ENCODE measurements at regions not wholly inside any gene's neighbourhood (a gene's known extent, or its start where the extent isn't known, plus 50 kb on each side); places are given as distances from the start of the nearest gene placed in this dataset.

DNA sequence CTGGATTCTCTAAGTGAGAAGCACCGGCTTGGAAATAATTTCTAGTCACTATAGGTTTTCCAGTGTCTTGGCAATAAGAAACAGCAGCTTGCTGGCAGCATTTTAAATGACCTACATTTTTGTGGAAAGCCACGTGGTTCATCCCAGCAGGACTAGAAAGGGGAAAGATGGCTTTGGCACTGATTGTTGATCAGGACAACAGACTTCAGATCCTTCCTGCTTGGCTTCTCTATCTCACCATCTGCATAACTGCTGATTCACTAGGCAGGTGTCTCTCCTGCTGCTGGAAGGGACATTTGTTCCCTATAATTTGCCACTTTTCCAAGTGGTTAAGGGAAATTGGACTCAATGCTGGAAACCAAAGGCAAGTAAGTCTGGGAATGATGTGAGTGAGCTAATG, 131.0 kb downstream of the TTC8 start:
- WGBS, 3 donors: 10 to 24% (median 17%) methylated on average over 2 of the region's 2 CpGs
- TF ChIP-seq, protein P1, sequence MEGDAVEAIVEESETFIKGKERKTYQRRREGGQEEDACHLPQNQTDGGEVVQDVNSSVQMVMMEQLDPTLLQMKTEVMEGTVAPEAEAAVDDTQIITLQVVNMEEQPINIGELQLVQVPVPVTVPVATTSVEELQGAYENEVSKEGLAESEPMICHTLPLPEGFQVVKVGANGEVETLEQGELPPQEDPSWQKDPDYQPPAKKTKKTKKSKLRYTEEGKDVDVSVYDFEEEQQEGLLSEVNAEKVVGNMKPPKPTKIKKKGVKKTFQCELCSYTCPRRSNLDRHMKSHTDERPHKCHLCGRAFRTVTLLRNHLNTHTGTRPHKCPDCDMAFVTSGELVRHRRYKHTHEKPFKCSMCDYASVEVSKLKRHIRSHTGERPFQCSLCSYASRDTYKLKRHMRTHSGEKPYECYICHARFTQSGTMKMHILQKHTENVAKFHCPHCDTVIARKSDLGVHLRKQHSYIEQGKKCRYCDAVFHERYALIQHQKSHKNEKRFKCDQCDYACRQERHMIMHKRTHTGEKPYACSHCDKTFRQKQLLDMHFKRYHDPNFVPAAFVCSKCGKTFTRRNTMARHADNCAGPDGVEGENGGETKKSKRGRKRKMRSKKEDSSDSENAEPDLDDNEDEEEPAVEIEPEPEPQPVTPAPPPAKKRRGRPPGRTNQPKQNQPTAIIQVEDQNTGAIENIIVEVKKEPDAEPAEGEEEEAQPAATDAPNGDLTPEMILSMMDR (IDR thresholded peaks at IDR 0.05): no peak
- TF ChIP-seq POLR2A (IDR thresholded peaks at IDR 0.05): no peak
- no peak for TF ChIP-seq EP300 (IDR thresholded peaks at IDR 0.05)
- H3K4me3 ChIP-seq: no peak overlapping the region
- no peaks in the 10 kb centered on the region for H3K36me3 ChIP-seq
- no peaks in the 10 kb centered on the region for H3K27me3 ChIP-seq
- H3K9me3 ChIP-seq: no peaks in the 10 kb centered on the region
- H3K4me1 ChIP-seq (ENCODE audit: insufficient read depth): peaks cover 4% of the 10 kb centered on the region
- no peak for DNase-seq
- no peak overlapping the region for H3K27ac ChIP-seq
- intact Hi-C loops (cut with DNase I): no loop called here

DNA sequence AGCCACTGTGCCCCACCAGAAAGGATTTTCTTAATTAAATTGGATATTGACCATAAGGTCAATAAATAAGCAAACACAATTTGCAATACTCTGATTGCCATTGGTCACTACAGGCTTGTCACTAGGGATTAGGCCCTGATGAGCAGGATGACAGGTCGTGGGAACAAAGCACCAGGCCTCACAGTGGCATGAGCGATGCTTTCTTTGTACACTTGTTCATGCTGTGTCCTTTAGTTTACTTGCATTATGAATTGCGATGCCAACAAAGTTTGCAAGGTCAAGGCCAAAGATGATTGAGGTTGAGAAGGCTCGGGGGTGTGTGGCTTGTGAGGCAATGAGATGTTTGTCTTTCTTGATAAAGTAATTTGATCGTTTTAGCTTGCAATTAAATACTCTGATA, 136.0 kb downstream of the TTC8 start:
- Histone ChIP-seq H3K27ac (no peak overlapping the region), H3K27me3 (no peaks in the 10 kb centered on the region), H3K4me3 (no peak overlapping the region), H3K9me3 (no peaks in the 10 kb centered on the region), H3K4me1 (ENCODE audit: insufficient read depth) (peaks cover 3% of the 10 kb centered on the region), H3K36me3 (no peaks in the 10 kb centered on the region)
- TF ChIP-seq, protein P1 (IDR thresholded peaks at IDR 0.05): no peak
- TF ChIP-seq POLR2A (IDR thresholded peaks at IDR 0.05) (no peak), EP300 (IDR thresholded peaks at IDR 0.05) (no peak)
- intact Hi-C loops (cut with DNase I): no loop called here
- WGBS, 3 donors: 65 to 72% (median 68%) methylated on average over 5 of the region's 5 CpGs
- no peak for DNase-seq

DNA sequence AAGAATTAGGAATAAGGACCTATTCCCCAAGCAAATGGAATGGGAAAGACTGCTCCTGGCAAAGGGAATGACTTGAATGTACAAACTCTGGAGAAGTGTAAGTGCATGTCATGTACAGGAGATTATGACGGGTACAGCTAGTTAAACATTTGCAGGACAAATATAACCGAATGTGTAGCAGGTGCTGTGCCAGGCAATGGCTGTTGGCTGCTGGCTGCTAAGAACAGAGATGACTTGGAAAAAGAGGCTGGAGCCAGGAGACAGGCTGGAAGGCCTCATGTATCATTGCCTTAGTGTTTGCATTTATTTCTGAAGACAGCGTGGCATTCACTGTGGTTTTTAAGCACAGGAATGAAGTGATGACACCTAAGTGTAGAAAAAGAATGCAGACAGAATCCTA, 136.8 kb downstream of the TTC8 start:
- intact Hi-C loops (cut with DNase I): no loop called here
- 89 to 91% (median 91%) methylated on average over 3 of the region's 3 CpGs for WGBS, 3 donors
- H3K4me1 ChIP-seq (ENCODE audit: insufficient read depth): no peaks in the 10 kb centered on the region

DNA sequence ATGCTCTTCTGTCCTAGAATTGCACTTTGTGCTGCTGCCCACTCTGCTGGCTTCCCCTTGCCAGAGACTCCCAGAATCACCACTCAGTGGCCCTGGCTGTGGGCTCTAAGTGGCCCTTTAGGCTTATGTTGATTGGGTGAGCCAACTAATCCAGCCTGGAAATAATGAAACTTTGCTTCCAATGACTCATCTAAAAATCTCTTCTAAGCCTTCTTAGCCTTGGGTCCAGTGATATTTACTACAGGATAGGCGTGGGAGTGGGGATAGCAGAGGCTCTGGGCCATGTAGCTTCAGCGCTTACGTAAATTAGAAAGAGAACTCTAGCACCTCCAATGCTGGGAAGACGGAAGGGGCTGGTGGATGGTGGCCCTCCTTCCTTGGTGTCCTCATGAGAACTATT, 137.9 kb downstream of the TTC8 start:
- 44 to 61% (median 50%) methylated on average over 4 of the region's 4 CpGs for WGBS, 3 donors
- Histone ChIP-seq H3K27me3 (no peaks in the 10 kb centered on the region), H3K9me3 (no peaks in the 10 kb centered on the region), H3K27ac (no peak overlapping the region), H3K4me1 (ENCODE audit: insufficient read depth) (no peaks in the 10 kb centered on the region), H3K4me3 (no peak overlapping the region), H3K36me3 (no peaks in the 10 kb centered on the region)
- intact Hi-C loops (cut with DNase I): no loop called here
- no peak for TF ChIP-seq POLR2A (IDR thresholded peaks at IDR 0.05)
- TF ChIP-seq, protein P1 (IDR thresholded peaks at IDR 0.05): no peak
- no peak for DNase-seq

More for the DNA sequence above, 136.8 kb downstream of the TTC8 start:
- no peak for DNase-seq
- TF ChIP-seq, protein P1 (IDR thresholded peaks at IDR 0.05): no peak
- no peak for TF ChIP-seq EP300 (IDR thresholded peaks at IDR 0.05)
- H3K9me3 ChIP-seq: no peaks in the 10 kb centered on the region
- H3K36me3 ChIP-seq: no peaks in the 10 kb centered on the region
- H3K27me3 ChIP-seq: no peaks in the 10 kb centered on the region
- H3K4me3 ChIP-seq: no peak overlapping the region
- no peak overlapping the region for H3K27ac ChIP-seq

DNA sequence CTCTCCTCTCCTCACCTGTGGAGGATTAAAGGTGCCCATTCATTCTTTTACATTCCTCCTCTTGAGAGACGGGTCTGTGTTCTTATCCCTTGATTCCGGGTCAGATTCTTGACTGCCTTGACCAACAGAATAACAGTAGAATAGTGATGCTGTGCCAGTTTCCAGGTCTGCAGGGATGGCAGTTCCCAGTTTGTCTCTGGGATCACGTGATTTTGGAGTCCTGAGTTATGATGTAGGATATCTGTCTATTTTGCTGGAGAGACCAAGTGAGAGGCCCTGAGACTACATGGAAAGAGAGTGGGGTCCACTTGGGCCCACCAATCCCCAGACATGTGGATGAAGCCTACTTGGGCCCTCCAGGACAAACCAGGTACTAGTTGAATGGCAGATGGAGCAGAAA, 142.8 kb downstream of the TTC8 start:
- 84 to 90% (median 87%) methylated on average over 3 of the region's 3 CpGs for WGBS, 3 donors
- H3K27me3 ChIP-seq: no peaks in the 10 kb centered on the region
- no peak overlapping the region for H3K4me3 ChIP-seq
- no peaks in the 10 kb centered on the region for H3K4me1 ChIP-seq (ENCODE audit: insufficient read depth)
- no peak for DNase-seq
- H3K9me3 ChIP-seq: no peaks in the 10 kb centered on the region
- no peaks in the 10 kb centered on the region for H3K36me3 ChIP-seq
- no peak overlapping the region for H3K27ac ChIP-seq
- TF ChIP-seq, protein P1 (IDR thresholded peaks at IDR 0.05): no peak
- no peak for TF ChIP-seq EP300 (IDR thresholded peaks at IDR 0.05)
- no peak for TF ChIP-seq POLR2A (IDR thresholded peaks at IDR 0.05)
- intact Hi-C loops (cut with DNase I): no loop called here

Measured in ovary (tissue), 7 donors.